HG03108 (cell line): ENCODE measurements at regions not wholly inside any gene's neighbourhood (a gene's known extent, or its start where the extent isn't known, plus 50 kb on each side); places are given as distances from the start of the nearest gene placed in this dataset.

Source experiments
- ATAC-seq: cut with Tn5 transposase; IDR thresholded peaks from one replicate; pipeline ENCODE4 v1.9.1; 2021; ENCODE audit warnings: moderate library complexity; ENCODE audit not compliant: unreplicated experiment

DNA sequence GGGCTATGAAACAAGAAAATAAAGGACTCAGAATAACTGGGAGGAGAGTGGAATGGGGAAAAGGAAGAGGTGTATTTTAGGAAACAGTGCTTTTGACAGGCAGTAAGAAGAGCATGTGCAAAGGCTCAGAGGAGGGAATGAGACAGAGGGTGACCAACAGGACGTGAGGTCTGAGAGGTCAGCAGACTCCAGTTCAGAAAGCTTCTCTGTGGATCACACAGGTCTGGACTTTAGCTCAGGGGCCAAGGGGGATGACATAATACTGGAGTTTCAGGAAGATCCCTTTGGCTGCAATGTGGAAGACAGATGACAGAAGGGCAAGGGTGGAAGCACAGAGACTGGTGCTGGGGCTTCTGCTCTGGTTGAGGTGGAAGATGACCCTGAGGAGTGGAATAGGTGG is 489.9 kb upstream of the CDH5 start:
- no peak for ATAC-seq

DNA sequence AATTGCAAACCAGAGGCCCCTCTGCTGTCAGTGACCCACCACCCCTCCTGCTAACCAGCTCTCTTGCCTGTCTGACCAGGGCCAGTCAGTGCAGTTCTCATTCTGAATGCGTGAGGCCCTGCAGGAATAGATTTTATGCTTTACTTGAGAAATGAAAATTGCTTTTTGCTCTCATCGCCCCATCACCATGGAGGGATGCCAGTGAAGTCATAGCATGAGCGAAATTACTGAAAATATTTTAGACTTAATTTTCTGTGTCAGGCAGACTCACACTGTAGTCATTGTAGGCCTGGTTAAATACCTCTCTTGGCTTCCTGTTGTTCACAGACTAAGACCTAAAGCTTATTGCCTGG is 490.5 kb upstream of the CDH5 start:
- no peak for ATAC-seq

DNA sequence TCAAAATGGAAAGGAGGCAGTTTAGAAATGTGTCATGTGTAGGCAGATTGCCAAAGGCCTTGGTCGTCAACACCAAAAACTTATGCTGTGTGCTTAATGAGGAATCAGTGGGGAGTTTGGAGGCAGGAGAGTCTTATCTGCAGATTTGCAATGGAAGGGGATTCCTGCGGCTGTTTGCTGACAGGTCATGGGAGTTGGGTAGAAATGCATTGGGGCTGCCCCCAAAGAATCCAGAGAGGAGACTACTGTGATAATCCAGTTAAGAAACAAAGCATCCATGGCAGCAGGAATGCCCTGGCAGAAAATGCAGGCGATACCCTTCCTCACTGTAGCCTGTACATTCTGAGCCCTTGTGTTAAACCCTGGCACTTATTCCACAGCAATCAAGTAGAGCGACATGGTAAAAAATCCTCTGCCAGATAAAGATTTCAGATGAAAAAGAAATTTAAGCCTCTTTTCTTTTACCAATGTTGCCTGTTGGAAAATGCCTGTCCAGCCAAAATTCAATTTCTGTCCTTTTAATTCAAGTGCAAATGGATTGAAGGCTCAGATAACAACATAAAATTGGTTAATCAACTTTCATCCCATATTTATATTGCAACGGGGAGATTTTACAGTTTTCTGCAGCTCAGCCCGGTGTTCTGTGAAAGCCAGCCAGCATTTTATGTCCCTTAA is 491.0 kb upstream of the CDH5 start:
- no peak for ATAC-seq

DNA sequence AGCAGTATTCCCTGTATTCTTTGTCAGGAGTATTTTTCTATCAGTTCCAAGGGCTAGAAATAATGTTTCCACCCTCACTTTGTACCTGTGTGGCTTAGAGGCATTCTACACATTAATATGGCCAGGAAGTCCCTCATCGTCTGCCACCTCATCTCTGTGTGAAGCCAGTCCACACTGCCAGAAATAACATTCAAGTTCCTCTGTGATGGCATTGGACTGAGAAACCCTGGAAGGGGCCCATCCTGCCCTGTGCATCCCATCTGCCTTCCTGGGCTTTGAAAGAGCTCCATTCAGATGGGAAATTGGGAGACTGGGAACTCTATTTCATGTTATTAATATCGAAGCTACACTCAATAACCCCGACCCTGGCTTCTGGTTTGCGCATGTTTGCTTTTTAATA is 497.2 kb upstream of the CDH5 start:
- no peak for ATAC-seq

DNA sequence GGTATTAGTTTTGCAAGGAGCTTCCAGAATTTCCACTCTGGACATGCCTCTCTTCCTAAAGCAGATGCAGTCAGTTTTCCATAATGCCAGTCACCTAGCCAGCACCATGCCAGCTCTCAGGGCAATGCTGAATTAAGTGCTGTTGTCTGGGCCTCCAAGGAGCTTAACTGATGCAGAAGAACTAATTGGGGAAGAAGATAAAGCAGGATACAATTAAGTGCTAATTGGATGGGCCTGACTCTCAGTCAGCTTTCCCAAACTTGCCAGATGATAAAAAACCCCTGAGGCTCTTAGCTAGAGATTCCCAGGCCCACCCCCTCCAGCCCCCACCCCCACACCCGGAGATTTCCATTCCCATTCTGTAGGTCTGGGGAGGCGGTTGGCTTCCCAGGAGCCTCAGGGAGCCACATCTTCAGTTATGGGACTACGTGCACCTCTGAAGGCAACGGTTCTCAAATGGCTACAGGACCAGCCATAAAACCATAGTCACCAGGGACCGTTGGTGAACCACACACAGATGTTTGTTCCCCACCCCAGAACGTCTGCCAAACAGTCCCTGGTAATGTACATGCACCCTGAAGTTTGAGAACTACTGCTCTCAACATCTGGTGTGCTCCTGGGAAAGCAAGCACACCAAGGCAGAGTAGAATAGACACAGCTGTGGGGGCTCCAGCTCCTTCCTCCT is 499.1 kb upstream of the CDH5 start:
- ATAC-seq, result no peak

DNA sequence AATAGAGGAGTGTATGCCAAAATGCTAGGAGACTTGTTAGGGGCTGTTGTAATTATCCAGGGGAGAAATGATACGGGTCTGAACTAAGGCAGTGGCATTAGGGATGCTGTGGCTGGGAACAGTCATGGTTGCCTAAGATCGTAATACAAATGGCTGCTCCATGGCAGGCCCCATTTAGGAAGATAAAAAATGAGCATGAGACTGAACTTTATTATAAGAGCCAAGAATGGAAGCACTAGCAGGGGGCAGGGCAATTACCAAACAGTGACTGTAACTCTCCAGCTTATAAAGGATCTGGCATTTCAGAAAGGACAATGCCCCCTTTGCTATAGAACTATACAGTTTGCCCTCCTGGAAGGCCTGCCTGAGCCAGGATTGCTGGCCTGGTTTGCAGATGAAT is 503.3 kb upstream of the CDH5 start:
- ATAC-seq, result no peak

DNA sequence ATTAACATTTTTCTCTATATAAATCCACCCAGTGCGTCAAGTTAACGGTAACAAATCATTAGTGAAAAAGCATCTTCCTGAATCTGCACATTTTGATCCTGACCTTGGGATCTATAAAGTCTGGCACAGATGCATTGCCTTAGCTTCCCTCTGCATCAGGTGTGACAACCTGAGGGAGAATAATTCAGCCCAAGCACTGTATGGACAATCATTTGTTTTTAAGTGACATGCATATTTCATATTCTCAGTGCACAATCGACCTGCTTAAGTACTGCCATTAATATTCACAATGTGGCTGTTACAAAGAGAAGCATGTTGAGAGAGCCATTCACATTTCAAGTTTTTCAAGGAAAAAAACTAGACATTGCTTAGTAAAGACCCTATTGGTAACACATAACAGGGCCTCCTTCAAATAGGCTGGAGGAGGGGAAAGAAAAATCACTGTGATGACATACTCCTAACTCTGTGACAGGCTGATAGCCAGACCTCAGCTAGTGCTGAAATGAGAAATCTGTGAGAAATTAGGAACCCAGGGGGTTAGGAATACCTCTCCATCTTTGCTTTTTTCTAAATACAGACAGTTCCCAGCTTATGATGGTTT is 505.3 kb upstream of the CDH5 start:
- ATAC-seq, result no peak

DNA sequence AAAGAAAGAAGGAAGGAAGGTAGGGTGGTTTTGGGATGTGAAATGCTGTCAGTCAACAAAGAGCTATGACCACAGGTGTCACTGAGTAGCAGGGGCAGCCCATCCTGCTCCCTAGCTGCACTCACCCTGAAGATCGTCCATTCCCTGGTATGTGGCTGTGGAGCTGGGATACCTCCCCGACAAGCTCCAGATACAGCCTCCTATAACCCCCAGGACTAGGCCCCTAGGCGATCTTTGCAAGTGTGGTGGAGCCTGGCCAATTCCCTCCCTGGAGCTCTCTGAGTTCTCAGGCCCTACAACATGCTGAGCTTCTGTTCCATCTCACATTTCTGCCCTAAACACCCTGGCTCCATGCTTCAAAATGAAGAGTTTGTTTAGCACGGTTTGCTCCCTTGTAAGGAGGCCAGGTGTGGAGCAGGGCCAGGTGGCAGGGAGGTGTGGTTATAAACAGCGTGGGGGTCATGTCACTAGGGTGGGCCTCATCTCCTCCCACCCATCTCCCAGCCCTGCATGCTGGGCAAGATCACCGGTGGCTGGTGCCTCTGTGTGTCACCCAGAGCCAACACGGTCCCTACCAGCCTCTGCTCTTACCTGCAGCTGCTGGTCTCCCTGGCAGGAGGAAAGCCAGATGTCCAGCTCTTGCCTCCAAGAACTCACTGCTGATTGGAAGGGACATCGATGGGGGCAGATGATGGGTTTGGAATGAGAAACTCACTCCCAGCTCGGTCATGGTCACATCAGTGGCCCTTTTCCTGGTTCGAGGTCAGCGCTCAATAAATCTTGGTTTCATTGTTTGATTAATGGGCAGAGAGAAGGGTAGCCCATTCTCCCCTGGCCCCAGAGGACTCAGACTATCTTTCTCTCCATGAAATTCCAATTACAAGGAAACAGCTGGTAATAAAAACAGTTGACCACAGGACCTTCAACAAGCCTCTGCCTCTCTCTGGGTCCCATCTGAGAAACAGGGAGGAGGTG is 511.0 kb upstream of the CDH5 start:
- ATAC-seq, result no peak

DNA sequence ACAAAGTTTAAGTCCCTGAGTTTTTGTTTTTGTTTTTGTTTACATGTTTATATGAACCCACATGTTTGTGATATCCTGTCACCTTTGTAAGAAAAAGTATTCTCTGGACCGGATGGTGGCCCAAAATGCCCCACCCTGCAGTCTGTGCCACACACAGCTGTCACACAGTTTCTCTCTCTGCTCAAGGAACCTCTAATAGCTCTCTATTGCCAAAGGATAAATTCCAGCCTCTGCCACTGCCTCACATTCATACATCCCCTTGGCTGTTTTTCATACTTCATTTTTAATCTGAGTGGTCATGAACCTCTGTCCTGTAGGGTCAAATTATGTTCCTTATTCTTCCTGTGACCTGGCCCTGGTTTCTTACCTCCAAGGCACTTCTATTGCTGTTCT is 520.3 kb upstream of the CDH5 start:
- ATAC-seq, result no peak

DNA sequence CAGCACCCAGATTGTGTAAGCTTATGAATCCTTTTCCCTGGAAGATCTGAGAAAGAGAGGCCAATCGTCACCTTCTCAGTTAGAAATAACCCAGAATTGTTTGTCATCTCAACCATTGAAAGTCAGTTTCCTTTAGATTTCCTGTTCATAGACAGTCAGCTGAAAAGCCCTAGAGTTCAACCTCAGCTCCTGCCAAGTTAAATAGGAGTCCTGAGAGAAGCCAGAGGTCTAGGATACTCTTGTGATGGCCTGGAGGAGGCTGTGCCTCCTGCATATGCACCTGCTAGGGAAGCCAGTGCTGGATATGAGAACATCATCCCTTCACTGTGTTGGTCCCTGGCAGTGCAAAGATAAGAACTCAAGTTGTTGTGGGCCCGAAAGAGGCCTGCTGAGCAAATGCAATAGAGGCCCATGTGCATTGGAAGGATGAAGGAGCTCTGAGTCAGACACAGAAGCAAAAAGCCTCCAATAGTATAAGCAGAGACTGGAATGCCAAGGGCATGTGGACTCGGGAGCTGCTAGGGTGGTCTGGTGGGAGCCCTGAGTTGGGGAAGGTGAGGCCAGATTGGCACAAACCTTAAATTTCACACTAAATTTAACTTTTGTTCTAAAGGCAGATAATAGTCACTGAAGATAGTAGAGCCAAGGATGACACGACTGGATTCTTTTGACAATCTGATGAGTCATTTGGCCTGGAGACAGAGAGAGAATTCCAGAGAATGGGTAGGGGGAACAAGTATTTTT is 520.9 kb upstream of the CDH5 start:
- no peak for ATAC-seq

DNA sequence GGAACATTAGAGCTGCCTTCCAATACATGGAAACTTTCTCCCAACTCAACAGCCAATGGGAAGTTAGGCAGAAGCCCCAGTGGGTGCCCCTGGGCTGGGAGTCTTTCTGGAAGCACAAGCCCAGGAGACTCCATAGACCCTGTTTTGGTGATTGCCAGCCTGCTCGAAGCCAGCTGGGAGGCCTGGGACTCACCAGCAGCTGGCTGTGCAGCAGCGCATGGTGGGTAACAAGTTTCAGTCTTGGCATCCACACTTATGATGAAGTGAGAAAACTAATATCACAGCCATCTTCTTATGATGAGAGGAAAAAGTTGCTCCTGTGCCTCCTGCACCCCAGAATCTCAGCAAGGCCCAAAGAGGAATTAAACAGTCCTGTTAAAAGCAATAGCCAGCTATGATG is 522.5 kb upstream of the CDH5 start:
- no peak for ATAC-seq

DNA sequence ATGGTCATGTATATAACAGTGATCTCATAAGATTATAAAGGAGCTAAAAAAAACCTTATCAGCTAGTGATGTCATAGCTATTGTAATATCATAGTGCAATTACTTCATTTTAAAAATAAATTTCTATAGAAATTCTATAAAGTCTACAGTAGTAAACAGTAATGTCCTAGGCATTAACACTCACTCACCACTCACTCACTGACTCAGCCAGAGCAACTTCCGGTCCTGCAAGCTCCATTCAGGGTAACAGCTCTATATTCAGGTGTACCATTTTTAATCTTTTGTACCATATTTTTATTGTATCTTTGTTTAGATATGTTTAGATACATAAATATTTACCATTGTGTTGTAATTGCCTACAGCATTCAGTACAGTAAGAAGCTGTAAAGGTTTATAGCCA is 524.4 kb upstream of the CDH5 start:
- no peak for ATAC-seq

DNA sequence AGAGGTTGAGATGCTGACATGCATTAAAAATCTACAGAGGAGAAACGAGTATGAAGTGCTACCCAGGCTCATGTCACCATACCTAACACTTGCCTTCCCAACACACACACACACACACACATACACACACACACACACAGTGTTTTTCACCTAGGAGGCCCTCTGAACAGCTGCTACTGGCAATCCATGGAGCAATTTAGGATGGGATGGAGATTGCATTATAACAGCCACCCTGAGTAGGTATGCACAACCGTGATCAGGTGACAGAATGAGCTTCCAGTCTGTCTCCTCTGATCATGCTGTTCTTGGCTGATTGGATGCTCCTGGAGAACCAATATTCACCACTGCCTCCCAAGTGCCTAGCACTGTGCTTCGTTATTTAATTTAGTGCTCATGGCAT is 528.5 kb upstream of the CDH5 start:
- no peak for ATAC-seq

DNA sequence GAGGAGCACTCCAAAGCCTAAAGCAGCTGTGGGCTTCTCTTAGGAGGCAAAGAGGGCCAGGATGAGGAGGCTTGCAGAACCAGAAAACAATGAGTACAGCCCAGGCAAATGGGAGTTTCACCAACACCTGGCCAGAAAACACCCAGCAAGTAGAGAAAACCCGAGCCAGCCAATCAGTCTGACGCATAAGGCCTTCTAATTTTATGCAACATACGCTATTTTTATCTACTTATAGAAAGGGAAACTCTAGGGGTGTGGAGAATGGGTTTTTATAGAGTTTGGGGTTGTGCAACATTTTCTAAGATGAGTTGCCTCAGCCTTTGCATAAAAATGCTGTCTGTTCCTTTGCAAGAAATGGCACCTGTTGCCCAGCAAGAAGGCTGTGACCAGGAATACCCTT is 529.0 kb upstream of the CDH5 start:
- ATAC-seq, result no peak

DNA sequence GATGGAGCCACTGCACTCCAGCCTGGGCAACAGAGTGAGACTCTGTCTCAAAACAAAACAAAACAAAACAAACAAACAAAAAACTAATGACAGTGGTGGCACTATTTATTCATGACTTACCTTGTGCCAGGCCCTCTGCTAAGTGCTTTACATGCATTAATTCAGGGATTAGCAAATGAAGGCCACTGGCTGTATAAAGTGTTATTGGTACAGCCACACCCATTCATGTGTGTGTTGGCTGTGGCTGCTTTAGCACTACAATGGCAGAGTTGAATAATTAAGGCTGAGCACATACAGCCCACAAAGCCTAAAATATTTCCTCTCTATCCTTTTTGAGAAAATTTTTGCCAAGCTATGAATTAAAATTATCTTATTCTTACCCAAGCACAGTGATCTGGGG is 531.8 kb upstream of the CDH5 start:
- ATAC-seq, result no peak

DNA sequence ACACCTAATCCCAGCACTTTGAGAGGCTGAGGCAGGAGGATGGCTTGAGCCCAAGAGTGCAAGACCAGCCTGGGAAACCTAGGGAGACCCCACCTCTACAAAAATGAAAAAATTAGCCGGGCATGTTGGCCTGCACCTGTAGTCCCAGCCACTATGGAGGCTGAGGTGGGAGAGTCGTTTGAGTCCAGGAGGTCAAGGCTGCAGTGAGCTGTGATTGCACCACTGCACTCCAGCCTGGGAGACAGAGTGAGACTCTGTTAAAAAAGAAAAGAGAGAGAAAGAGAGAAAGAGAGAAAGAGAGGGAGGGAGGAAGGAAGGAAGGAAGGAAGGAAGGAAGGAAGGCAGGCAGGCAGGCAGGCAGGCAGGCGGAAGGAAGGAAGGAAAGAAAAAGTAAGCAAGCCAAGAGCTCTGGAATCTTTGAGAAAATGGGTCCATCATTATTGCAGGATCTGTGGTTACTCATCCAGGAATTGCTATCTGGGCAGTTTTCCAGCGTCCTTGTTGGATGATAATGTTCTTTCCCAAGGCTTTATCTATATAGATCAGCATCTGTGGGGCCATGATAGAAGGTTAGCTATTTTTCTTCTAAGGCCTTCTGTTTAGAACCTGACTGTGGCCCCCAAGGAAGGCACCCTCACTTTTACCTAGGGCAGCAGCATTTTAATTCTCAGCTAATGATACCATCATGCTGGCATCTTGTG is 533.2 kb upstream of the CDH5 start:
- ATAC-seq, result no peak

DNA sequence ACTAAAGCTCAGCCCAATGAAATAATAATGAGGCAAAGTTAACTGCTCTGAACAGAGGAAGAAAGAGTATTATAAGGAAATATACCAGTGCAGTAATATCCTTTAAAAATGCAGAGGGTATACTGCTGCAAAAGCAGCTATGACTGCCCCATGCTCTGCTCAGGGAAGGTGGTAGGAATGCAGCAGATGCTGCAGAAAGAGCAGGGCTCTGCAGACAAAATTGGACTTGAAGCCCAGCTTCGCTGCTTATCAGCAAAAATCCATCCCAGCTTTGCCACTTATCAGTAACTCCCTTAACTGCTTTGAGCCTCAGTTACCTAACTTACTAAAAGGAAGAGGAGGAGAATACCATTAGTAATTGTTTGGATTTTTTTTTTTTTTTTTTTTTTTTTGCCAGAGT is 533.8 kb upstream of the CDH5 start:
- ATAC-seq, result no peak

DNA sequence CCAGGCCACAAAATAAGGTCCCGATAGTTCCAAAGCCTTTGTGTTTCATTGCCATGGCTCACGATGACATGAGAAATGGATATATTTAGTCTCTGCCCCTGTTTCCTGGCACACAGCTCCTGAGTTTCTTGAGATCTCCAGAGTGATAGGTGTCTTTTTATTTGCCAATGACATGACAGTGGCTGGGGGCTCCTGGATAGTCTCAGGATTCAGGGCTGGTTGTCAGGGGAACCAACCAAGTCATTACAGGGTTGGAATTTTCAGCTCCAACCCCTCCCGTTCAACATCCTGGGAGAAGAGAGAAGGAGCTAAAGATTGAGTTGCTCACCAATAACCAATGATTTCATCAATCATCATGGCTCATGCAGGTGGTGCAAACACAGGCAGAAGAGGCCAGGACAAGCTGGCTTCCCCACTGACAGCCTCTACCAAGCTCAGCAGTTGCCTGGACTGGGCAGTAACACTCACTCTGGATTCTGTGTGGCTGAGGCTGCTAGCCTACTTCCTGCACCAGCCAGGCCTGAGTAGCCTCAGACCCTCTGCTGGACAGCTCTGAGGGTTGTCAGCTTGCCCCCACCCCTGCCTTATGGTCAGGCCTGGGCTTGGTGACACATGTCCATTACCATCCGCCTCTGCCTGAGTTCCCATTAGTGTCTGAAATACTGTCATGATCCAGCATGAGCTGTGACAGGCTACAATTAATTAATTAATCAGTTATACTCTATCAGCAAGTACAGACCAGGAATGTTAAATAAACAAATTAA is 534.4 kb upstream of the CDH5 start:
- no peak for ATAC-seq

DNA sequence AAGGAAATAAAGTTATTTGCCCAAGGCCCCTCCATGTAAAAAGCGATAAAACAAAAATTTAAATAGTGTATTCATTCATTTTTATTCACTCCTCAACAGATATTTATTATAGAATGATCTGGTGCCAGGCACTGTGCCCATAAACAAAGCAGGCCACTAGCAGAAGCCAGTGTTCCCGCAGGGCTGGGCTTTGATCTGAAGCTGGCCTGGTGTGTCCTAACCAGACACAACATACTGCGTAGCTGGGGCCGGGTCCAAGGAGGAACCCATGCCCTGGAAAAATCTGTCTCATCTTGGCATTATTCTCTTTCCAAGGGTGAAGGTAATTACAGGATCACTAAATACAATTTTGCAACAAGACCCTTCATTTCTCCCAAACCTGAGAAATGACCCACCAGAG is 537.4 kb upstream of the CDH5 start:
- ATAC-seq, result no peak

DNA sequence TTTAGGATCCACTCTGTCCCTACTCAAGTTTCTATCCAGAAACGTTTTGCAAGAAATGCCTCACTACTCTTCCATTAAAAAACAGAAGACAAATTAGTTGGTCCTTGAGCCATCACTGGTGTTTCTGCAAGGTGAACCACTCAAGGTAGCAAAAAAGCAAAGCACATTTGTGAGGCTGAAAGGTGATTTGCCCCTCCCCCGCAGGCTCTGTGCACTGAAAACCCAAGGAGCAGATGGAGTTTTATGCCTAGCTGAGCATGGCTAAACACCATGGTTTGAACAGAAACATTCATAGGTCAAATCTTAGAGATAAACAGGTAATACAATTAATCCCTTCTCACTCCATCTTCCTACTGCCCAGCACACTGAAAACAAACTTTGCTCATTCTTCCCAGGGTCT is 538.2 kb upstream of the CDH5 start:
- no peak for ATAC-seq
